Esophagus muscularis mucosa (tissue), 4 donors: ENCODE measurements at regions not wholly inside any gene's neighbourhood (a gene's known extent, or its start where the extent isn't known, plus 50 kb on each side); places are given as distances from the start of the nearest gene placed in this dataset.

ENCODE experiments used
- DNase-seq: peaks from one replicate; pipeline ENCODE4 v3.0.0-alpha.2; 2017; ENCODE audit errors: extremely low spot score
- H3K27ac ChIP-seq, 4 donors: fragments of 200-600 bp; sonication (generic); replicated peaks in 1 of 4; 1 replicate in 3 of 4; 2 replicates in 1 of 4; pipeline ENCODE4 v1.5.1; 2016 to 2019; ENCODE audit warnings: mild to moderate bottlenecking in 1 of 4
- H3K27me3 ChIP-seq, 4 donors: fragments of 200-600 bp; sonication (generic); one replicate each; pipeline versions ENCODE4 v1.5.1 to v1.6.0; 2016 to 2019
- H3K36me3 ChIP-seq, 4 donors: fragments of 200-600 bp; sonication (generic); one replicate each; pipeline ENCODE4 v1.5.1; 2016 to 2019
- H3K4me1 ChIP-seq, 4 donors: fragments of 200-600 bp; sonication (generic); one replicate each; pipeline ENCODE4 v1.5.1; 2016 to 2019
- H3K4me3 ChIP-seq, 4 donors: fragments of 200-600 bp; sonication (generic); 1 replicate in 2 of 4; 2 replicates in 2 of 4; pipeline ENCODE4 v1.5.1; 2016 to 2019; ENCODE audit warnings: mild to moderate bottlenecking in 4 of 4, moderate library complexity in 1 of 4
- H3K9me3 ChIP-seq, 4 donors: fragments of 200-600 bp; sonication (generic); 1 replicate in 3 of 4; 2 replicates in 1 of 4; pipeline ENCODE4 v1.5.1; 2016 to 2019
- CTCF ChIP-seq, 3 experiments: fragments of 200-600 bp in 2 of 3; fragments of 450-650 bp in 1 of 3; sonication (generic) in 2 of 3; IDR thresholded peaks; one replicate each; pipeline ENCODE4 v1.5.1; 2017 to 2019; ENCODE audit warnings: antibody characterized with exemption in 3 of 3, mild to moderate bottlenecking in 2 of 3, moderate library complexity in 1 of 3
- EP300 ChIP-seq: sonication (generic); formaldehyde crosslinking; IDR thresholded peaks from one replicate; pipeline ENCODE4 v1.6.1; 2017; ENCODE audit warnings: antibody characterized with exemption
- POLR2A ChIP-seq: fragments of 450-650 bp; IDR thresholded peaks from one replicate; pipeline ENCODE4 v1.6.1; 2017; ENCODE audit warnings: antibody characterized with exemption, moderate library complexity, mild to moderate bottlenecking, low read depth
- POLR2AphosphoS5 ChIP-seq, 2 donors: sonication (generic); formaldehyde crosslinking; IDR thresholded peaks; one replicate each; pipeline ENCODE4 v1.6.1; 2017; ENCODE audit warnings: antibody characterized with exemption in 2 of 2
- WGBS: methylation state at CpG from one replicate; pipeline ENCODE4 v1.1.5; 2018; 5-methylcytosine and 5-hydroxymethylcytosine counted together
- intact Hi-C: fragments of 100-400 bp; cut with DNase I; formaldehyde crosslinking; loops from one replicate; pipeline ENCODE4 v1.15.1; 2023

GRCh38 chr3:127490271-127491023 is 100.1 kb downstream of the TPRA1 start:
- DNase-seq, result peak; percentile 68
- TF ChIP-seq POLR2AphosphoS5 (IDR thresholded peaks at IDR 0.05), result no peak
- TF ChIP-seq POLR2A, result no peak
- no peak for TF ChIP-seq CTCF (IDR thresholded peaks at IDR 0.05)

GRCh38 chr3:127489357-127489756 is 101.2 kb downstream of the TPRA1 start:
- Histone ChIP-seq H3K4me3 (no peak overlapping the region), H3K27me3 (peaks cover 0 to 34% (median 0%) of the 10 kb centered on the region in 4 donors), H3K9me3 (no peaks in the 10 kb centered on the region), H3K36me3 (no peaks in the 10 kb centered on the region), H3K27ac (no peak overlapping the region), H3K4me1 (no peaks in the 10 kb centered on the region)
- WGBS, result 97% methylated on average over 5 of the region's 5 CpGs
- intact Hi-C loops, result no loop called here
- no peak for TF ChIP-seq EP300
- no peak for TF ChIP-seq POLR2AphosphoS5 (IDR thresholded peaks at IDR 0.05)
- TF ChIP-seq POLR2A, result no peak
- no peak for TF ChIP-seq CTCF (IDR thresholded peaks at IDR 0.05)
- DNase-seq, result no peak

More at GRCh38 chr3:127490271-127491023, 100.1 kb downstream of the TPRA1 start:
- intact Hi-C loops, result no loop called here
- no peaks in the 10 kb centered on the region for H3K4me1 ChIP-seq
- H3K9me3 ChIP-seq, result no peaks in the 10 kb centered on the region
- H3K27me3 ChIP-seq, result peaks cover 0 to 25% (median 0%) of the 10 kb centered on the region in 4 donors
- no peak overlapping the region for H3K27ac ChIP-seq
- no peaks in the 10 kb centered on the region for H3K36me3 ChIP-seq
- H3K4me3 ChIP-seq, result no peak overlapping the region
- WGBS, result 29% methylated on average over 3 of the region's 7 CpGs

- intact Hi-C loops, result no loop called here
- H3K27ac ChIP-seq, result no peak overlapping the region
- WGBS, result 95% methylated on average over 3 of the region's 3 CpGs
- H3K36me3 ChIP-seq, result no peaks in the 10 kb centered on the region
- no peaks in the 10 kb centered on the region for H3K9me3 ChIP-seq
- DNase-seq, result no peak
- H3K4me1 ChIP-seq, result no peaks in the 10 kb centered on the region
- H3K27me3 ChIP-seq, result peaks cover 0 to 38% (median 0%) of the 10 kb centered on the region in 4 donors
- no peak for TF ChIP-seq CTCF (IDR thresholded peaks at IDR 0.05)
- TF ChIP-seq POLR2A, result no peak
- TF ChIP-seq EP300, result no peak
- no peak for TF ChIP-seq POLR2AphosphoS5 (IDR thresholded peaks at IDR 0.05)
- H3K4me3 ChIP-seq, result no peak overlapping the region
Observed at GRCh38 chr3:127488740-127489139, 101.8 kb downstream of the TPRA1 start.

GRCh38 chr3:127488141-127488672 is 102.3 kb downstream of the TPRA1 start:
- intact Hi-C loops, result no loop called here
- H3K36me3 ChIP-seq, result no peaks in the 10 kb centered on the region
- no peaks in the 10 kb centered on the region for H3K4me1 ChIP-seq
- no peak for TF ChIP-seq CTCF (IDR thresholded peaks at IDR 0.05)
- TF ChIP-seq POLR2A, result no peak
- no peak for TF ChIP-seq EP300
- no peak for TF ChIP-seq POLR2AphosphoS5 (IDR thresholded peaks at IDR 0.05)
- no peak overlapping the region for H3K4me3 ChIP-seq
- no peak overlapping the region for H3K27ac ChIP-seq
- H3K27me3 ChIP-seq, result peaks cover 0 to 38% (median 0%) of the 10 kb centered on the region in 4 donors
- WGBS, result 72% methylated on average over 8 of the region's 8 CpGs
- H3K9me3 ChIP-seq, result no peaks in the 10 kb centered on the region
- peak; percentile 68 for DNase-seq
